ENCODE measurements at regions not wholly inside any gene's neighbourhood (a gene's known extent, or its start where the extent isn't known, plus 50 kb on each side); places are given as distances from the start of the nearest gene placed in this dataset.

DNA sequence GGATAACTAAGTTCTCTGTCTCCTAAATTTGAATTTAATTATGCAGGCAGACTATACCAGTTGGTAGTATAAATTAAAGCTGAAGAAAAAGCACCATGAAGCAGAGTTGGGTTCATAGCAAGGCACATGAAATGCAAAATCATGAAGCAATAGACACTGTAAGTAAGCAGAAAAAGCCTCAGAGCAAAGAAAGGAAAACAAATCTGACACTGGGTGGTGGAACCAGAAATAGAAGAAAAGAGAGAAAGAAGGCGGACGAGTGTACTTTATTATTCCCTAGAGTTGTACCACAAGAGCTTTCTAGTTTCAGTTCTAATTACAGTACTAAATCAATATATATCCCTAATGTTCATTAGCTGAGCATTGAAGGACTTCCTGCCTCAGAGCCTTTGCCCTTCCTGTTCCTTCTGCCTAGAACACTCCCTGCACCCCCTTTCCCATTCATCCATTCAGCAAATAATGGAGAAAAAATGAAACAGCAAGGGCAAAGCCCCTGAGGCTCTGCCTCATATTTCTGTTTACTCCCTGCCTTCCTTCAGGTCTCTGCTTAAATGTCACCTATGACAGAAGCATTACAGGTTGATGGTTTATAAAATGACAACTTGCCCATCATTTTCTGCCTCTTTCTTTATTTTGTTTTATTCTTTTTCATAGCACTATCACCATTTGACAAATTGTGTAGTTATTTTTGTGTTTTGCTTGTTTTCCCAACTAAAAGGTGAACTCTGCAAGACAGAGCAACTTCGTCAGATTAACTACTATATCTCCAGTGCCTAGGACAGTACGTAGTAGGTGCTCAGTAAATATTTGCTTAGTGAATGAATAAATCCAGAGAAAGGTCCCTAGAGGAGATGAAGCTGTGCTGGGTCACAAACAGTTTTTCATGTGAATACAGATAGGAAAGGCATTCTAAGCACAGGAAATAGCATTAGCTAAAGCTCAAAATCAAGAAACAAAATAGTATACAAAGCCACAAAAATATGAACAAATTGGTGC lies 154.0 kb upstream of the RASGEF1B start:
- TF ChIP-seq POLR2AphosphoS5 (IDR thresholded peaks at IDR 0.05; ENCODE audit: low read depth, low read length) (no peak), TAF1 (IDR thresholded peaks at IDR 0.05; ENCODE audit: borderline replicate concordance, insufficient read depth, low read length) (no peak), SIN3A (IDR thresholded peaks at IDR 0.05; ENCODE audit: borderline replicate concordance, insufficient read depth, low read length) (no peak), FOXP2 (optimal IDR thresholded peaks at IDR 0.05; ENCODE audit: borderline replicate concordance, extremely low read depth, extremely low read length, insufficient read depth) (no peak)
- TF ChIP-seq, protein P1, sequence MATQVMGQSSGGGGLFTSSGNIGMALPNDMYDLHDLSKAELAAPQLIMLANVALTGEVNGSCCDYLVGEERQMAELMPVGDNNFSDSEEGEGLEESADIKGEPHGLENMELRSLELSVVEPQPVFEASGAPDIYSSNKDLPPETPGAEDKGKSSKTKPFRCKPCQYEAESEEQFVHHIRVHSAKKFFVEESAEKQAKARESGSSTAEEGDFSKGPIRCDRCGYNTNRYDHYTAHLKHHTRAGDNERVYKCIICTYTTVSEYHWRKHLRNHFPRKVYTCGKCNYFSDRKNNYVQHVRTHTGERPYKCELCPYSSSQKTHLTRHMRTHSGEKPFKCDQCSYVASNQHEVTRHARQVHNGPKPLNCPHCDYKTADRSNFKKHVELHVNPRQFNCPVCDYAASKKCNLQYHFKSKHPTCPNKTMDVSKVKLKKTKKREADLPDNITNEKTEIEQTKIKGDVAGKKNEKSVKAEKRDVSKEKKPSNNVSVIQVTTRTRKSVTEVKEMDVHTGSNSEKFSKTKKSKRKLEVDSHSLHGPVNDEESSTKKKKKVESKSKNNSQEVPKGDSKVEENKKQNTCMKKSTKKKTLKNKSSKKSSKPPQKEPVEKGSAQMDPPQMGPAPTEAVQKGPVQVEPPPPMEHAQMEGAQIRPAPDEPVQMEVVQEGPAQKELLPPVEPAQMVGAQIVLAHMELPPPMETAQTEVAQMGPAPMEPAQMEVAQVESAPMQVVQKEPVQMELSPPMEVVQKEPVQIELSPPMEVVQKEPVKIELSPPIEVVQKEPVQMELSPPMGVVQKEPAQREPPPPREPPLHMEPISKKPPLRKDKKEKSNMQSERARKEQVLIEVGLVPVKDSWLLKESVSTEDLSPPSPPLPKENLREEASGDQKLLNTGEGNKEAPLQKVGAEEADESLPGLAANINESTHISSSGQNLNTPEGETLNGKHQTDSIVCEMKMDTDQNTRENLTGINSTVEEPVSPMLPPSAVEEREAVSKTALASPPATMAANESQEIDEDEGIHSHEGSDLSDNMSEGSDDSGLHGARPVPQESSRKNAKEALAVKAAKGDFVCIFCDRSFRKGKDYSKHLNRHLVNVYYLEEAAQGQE (IDR thresholded peaks at IDR 0.05; ENCODE audit: insufficient read depth in 1 of 2, low read depth in 2 of 2, low read length in 2 of 2): no peak

DNA sequence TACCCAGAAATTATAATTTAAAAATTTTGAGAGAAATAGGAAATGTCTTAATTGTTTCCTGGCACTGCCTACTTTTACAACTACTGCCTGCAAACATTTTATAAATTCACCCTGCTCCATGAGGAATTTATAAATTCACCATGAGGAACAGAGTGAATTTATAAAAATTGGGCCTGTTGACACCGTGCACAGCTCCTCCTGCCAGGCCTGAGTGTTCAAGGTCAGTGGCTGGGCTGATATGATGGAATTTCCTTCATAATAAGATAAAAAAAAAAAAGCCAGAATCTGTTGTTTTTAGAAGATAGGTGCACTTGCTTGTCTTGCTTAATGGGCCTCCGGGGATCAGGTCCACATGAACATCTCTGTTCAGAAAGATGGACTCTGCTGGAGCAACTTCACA lies 151.7 kb upstream of the RASGEF1B start:
- TF ChIP-seq FOXP2 (optimal IDR thresholded peaks at IDR 0.05; ENCODE audit: borderline replicate concordance, extremely low read depth, extremely low read length, insufficient read depth): no peak
- no peak for TF ChIP-seq SIN3A (IDR thresholded peaks at IDR 0.05; ENCODE audit: borderline replicate concordance, insufficient read depth, low read length)
- TF ChIP-seq, protein P1 (IDR thresholded peaks at IDR 0.05; ENCODE audit: insufficient read depth in 1 of 2, low read depth in 2 of 2, low read length in 2 of 2): no peak
- no peak for TF ChIP-seq TAF1 (IDR thresholded peaks at IDR 0.05; ENCODE audit: borderline replicate concordance, insufficient read depth, low read length)
- no peak for TF ChIP-seq POLR2AphosphoS5 (IDR thresholded peaks at IDR 0.05; ENCODE audit: low read depth, low read length)

DNA sequence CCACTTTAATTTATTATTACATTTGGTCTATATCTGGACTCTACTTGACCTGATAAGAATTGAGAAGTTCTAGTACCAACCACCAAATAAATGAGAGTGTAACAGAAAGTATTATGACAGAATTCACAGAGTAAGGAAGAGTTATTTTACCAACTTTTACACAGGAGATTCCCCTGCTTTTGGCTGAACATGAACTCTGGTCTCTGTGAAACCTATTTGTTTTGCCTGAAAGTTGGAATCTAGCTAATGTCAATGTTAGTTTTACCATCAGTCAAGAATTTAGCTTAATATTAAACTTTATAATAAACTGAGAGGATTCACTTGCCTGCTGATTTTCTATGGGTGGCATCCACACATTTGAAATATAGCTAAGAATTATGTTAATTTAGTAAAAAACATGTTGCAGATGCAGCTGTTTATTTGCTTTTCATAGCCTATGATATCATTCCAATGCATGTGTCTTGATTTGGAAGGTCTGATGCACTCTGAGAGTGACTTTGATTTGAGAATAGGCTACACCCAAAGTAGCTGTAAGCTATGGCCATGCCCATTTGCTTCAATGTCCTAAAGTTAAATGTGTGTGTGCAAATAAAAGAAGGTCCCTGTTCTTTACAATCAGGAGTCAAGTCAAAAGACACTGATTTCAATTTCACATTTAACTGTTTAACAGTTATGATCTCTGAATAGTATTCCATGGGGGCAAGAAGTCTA lies 150.9 kb upstream of the RASGEF1B start:
- TF ChIP-seq, protein P1 (IDR thresholded peaks at IDR 0.05; ENCODE audit: insufficient read depth in 1 of 2, low read depth in 2 of 2, low read length in 2 of 2): no peak
- no peak for TF ChIP-seq POLR2AphosphoS5 (IDR thresholded peaks at IDR 0.05; ENCODE audit: low read depth, low read length)
- no peak for TF ChIP-seq FOXP2 (optimal IDR thresholded peaks at IDR 0.05; ENCODE audit: borderline replicate concordance, extremely low read depth, extremely low read length, insufficient read depth)
- no peak for TF ChIP-seq TAF1 (IDR thresholded peaks at IDR 0.05; ENCODE audit: borderline replicate concordance, insufficient read depth, low read length)
- TF ChIP-seq SIN3A (IDR thresholded peaks at IDR 0.05; ENCODE audit: borderline replicate concordance, insufficient read depth, low read length): no peak

DNA sequence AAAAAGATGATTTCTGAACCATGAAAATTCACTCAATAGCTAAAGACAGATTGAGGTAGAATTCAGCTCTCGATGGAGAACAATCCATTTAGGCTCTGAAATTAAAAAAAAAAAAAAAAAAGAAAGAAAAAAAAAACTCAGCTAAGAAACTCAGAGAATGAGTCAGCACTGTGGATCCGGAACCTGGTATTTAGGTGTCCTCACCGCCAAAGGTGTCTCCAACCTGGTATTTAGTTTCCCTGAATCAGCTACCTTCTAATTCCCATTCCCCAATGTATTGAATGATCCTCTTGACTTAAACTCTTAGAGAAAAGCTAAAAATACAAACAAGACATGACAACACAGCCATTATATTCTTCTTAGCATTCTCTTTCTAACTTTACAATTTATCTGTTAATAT lies 150.3 kb upstream of the RASGEF1B start:
- TF ChIP-seq, protein P1 (IDR thresholded peaks at IDR 0.05; ENCODE audit: insufficient read depth in 1 of 2, low read depth in 2 of 2, low read length in 2 of 2): no peak
- TF ChIP-seq POLR2AphosphoS5 (IDR thresholded peaks at IDR 0.05; ENCODE audit: low read depth, low read length): no peak
- TF ChIP-seq FOXP2 (optimal IDR thresholded peaks at IDR 0.05; ENCODE audit: borderline replicate concordance, extremely low read depth, extremely low read length, insufficient read depth): no peak
- no peak for TF ChIP-seq TAF1 (IDR thresholded peaks at IDR 0.05; ENCODE audit: borderline replicate concordance, insufficient read depth, low read length)
- no peak for TF ChIP-seq SIN3A (IDR thresholded peaks at IDR 0.05; ENCODE audit: borderline replicate concordance, insufficient read depth, low read length)
